HL-60 (cell line): ENCODE measurements at regions not wholly inside any gene's neighbourhood (a gene's known extent, or its start where the extent isn't known, plus 50 kb on each side); places are given as distances from the start of the nearest gene placed in this dataset.

Experiments
- DNase-seq, 2 experiments: peaks; one replicate each; pipeline ENCODE4 v3.0.0-alpha.2; 2010 to 2020; ENCODE audit warnings: low read depth in 1 of 2, low spot score in 1 of 2
- H3K27ac ChIP-seq: fragments of 250-450 bp; sonication (Bioruptor Pico); replicated peaks from 2 replicates; pipeline ENCODE4 v1.5.1; 2020; ENCODE audit warnings: mild to moderate bottlenecking, moderate library complexity
- H3K27me3 ChIP-seq: fragments of 250-450 bp; sonication (Bioruptor Pico); 2 replicates; pipeline ENCODE4 v1.5.1; 2021; ENCODE audit warnings: mild to moderate bottlenecking, moderate library complexity; ENCODE audit not compliant: insufficient read depth, poor library complexity, severe bottlenecking
- H3K4me3 ChIP-seq: replicated peaks from 2 replicates; pipeline ENCODE4 v1.5.1; 2011; ENCODE audit warnings: mild to moderate bottlenecking, control low read depth, low read length; ENCODE audit not compliant: insufficient read depth
- CTCF ChIP-seq: IDR thresholded peaks from one replicate; pipeline ENCODE4 v1.5.1; 2011; ENCODE audit warnings: low read length, control low read depth, inconsistent platforms; ENCODE audit not compliant: insufficient read depth
- GABPA ChIP-seq: IDR thresholded peaks from 2 replicates; pipeline ENCODE4 v1.6.1; 2012; ENCODE audit warnings: low read depth
- POLR2AphosphoS5 ChIP-seq: IDR thresholded peaks from 2 replicates; pipeline ENCODE4 v1.6.1; 2012; ENCODE audit warnings: low read depth
- REST ChIP-seq: IDR thresholded peaks from 2 replicates; pipeline ENCODE4 v1.6.1; 2012; ENCODE audit warnings: low read depth; ENCODE audit not compliant: insufficient replicate concordance
- SPI1 ChIP-seq: IDR thresholded peaks from 2 replicates; pipeline ENCODE4 v1.6.1; 2012; ENCODE audit warnings: low read depth, mild to moderate bottlenecking, borderline replicate concordance

GRCh38 chr5:147963948-147964693 lies 57.8 kb upstream of the C5orf46 start:
- Histone ChIP-seq H3K4me3 (no peak overlapping the region), H3K27ac (no peak overlapping the region), H3K27me3 (no peaks in the 10 kb centered on the region)
- DNase-seq: no peak
- TF ChIP-seq REST (no peak), SPI1 (peak; percentile 1; the same call in 1 of the 2 replicates)

GRCh38 chr5:147963436-147963835 lies 57.1 kb upstream of the C5orf46 start:
- DNase-seq: no peak
- Histone ChIP-seq H3K27me3 (no peaks in the 10 kb centered on the region), H3K27ac (no peak overlapping the region), H3K4me3 (no peak overlapping the region)
- TF ChIP-seq GABPA (no peak), SPI1 (no peak)

- H3K27me3 ChIP-seq: no peaks in the 10 kb centered on the region
- H3K4me3 ChIP-seq: no peak overlapping the region
- TF ChIP-seq CTCF (no peak), REST (no peak), GABPA (no peak), SPI1 (no peak), POLR2AphosphoS5 (no peak)
- no peak overlapping the region for H3K27ac ChIP-seq
- no peak for DNase-seq
These were observed 54.9 kb upstream of the C5orf46 start for GRCh38 chr5:147961208-147961749.

- H3K27ac ChIP-seq: no peak overlapping the region
These were observed 51.6 kb upstream of the C5orf46 start for GRCh38 chr5:147957901-147958300.

More at GRCh38 chr5:147957901-147958300, 51.6 kb upstream of the C5orf46 start:
- DNase-seq: no peak
- H3K4me3 ChIP-seq: no peak overlapping the region
- H3K27me3 ChIP-seq: no peaks in the 10 kb centered on the region
- TF ChIP-seq REST (no peak), CTCF (no peak), SPI1 (no peak), POLR2AphosphoS5 (no peak), GABPA (no peak)
